ENCODE measurements at regions not wholly inside any gene's neighbourhood (a gene's known extent, or its start where the extent isn't known, plus 50 kb on each side); places are given as distances from the start of the nearest gene placed in this dataset.

DNA sequence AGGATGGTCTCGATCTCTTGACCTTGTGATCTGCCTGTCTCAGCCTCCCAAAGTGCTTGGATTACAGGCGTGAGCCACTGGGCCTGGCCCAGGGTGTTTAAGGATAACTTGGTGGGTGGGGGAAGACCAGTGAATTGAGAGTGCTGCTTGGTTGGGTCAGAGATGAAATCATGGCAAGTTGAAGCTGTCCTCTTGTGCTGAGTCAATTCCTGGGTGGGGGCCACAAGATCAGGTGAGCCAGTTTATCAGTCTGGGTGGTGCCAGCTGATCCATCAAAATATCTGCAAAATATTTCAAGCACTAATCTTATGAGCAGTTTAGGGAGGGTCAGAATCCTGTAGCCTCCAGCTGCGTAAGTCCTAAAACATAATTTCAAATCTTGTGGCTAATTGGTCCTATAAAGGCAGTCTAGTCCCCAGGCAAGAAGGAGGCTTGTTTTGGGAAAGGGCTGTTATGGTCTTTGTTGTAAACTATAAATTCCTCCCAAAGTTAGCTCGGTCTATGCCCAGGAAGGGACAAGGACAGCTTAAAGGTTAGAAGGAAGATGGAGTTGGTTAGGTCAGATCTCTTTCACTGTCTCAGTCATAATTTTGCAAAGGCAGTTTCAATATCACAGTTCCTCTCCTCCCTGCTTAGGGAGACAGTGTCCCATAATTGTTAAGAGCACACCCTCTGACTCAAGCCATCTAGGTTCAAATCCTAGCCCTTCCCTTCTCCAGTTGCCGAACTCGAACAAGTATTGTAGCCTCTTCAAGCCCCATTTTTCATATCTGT lies 66.8 kb upstream of the BACH1 start:
- no peaks in the 10 kb centered on the region for H3K27me3 Mint-ChIP-seq (ENCODE audit: low read depth)
- no peak for ATAC-seq
- H3K4me3 Mint-ChIP-seq: no peak overlapping the region
- H3K27ac Mint-ChIP-seq: no peak overlapping the region
- H3K4me1 Mint-ChIP-seq: peaks cover 8% of the 10 kb centered on the region; the same call in 1 of the 2 replicates
- TF ChIP-seq KAT7 (CRISPR knock-in tag; IDR thresholded peaks at IDR 0.05; ENCODE audit: borderline replicate concordance) (no peak), GABPB1 (CRISPR knock-in tag; IDR thresholded peaks at IDR 0.05) (no peak), FOXP1 (CRISPR knock-in tag; IDR thresholded peaks at IDR 0.05; ENCODE audit: borderline replicate concordance) (no peak), ATF3 (CRISPR knock-in tag; conservative IDR thresholded peaks at IDR 0.05) (no peak), ZNF396 (CRISPR knock-in tag; IDR thresholded peaks at IDR 0.05; ENCODE audit: borderline replicate concordance) (no peak), TEAD1 (CRISPR knock-in tag; IDR thresholded peaks at IDR 0.05) (no peak), AFF4 (CRISPR knock-in tag; IDR thresholded peaks at IDR 0.05; ENCODE audit: borderline replicate concordance) (no peak), NR2C2 (CRISPR knock-in tag; IDR thresholded peaks at IDR 0.05) (no peak), ZNF532 (CRISPR knock-in tag; IDR thresholded peaks at IDR 0.05; ENCODE audit: borderline replicate concordance) (no peak), SP1 (CRISPR knock-in tag; conservative IDR thresholded peaks at IDR 0.05) (no peak)
- TF ChIP-seq, protein P1, sequence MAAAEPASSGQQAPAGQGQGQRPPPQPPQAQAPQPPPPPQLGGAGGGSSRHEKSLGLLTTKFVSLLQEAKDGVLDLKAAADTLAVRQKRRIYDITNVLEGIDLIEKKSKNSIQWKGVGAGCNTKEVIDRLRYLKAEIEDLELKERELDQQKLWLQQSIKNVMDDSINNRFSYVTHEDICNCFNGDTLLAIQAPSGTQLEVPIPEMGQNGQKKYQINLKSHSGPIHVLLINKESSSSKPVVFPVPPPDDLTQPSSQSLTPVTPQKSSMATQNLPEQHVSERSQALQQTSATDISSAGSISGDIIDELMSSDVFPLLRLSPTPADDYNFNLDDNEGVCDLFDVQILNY (CRISPR knock-in tag; IDR thresholded peaks at IDR 0.05): no peak
- TF ChIP-seq, protein P2, sequence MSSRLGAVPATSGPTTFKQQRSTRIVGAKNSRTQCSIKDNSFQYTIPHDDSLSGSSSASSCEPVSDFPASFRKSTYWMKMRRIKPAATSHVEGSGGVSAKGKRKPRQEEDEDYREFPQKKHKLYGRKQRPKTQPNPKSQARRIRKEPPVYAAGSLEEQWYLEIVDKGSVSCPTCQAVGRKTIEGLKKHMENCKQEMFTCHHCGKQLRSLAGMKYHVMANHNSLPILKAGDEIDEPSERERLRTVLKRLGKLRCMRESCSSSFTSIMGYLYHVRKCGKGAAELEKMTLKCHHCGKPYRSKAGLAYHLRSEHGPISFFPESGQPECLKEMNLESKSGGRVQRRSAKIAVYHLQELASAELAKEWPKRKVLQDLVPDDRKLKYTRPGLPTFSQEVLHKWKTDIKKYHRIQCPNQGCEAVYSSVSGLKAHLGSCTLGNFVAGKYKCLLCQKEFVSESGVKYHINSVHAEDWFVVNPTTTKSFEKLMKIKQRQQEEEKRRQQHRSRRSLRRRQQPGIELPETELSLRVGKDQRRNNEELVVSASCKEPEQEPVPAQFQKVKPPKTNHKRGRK (CRISPR knock-in tag; IDR thresholded peaks at IDR 0.05; ENCODE audit: borderline replicate concordance): no peak
- no peak for DNase-seq (ENCODE audit: low spot score)
- no peaks in the 10 kb centered on the region for H3K9me3 Mint-ChIP-seq
- ChIA-PET CTCF (interaction anchor here (0.6 to 1.3 kb wide), 2 partner anchors 15 to 144 kb away, joined by 3 read pairs; no protein-coding TSS in a partner anchor), POLR2A (interaction anchor here (0.7 kb wide), 1 partner anchor 72 kb away, joined by 3 read pairs; no protein-coding TSS in a partner anchor)
- H3K36me3 Mint-ChIP-seq: no peaks in the 10 kb centered on the region
